ENCODE measurements at regions not wholly inside any gene's neighbourhood (a gene's known extent, or its start where the extent isn't known, plus 50 kb on each side); places are given as distances from the start of the nearest gene placed in this dataset.

GRCh38 chr1:43044572-43045361 is 86.1 kb upstream of the SLC2A1 start:
- TF ChIP-seq CTCF (IDR thresholded peaks at IDR 0.05) (no peak), POLR2AphosphoS5 (IDR thresholded peaks at IDR 0.05; ENCODE audit: low read depth, low read length) (no peak), TCF7L2 (IDR thresholded peaks at IDR 0.05; ENCODE audit: low read depth, low read length) (no peak), SIN3A (IDR thresholded peaks at IDR 0.05; ENCODE audit: borderline replicate concordance, insufficient read depth, low read depth, low read length) (no peak)
- TF ChIP-seq, protein P1, sequence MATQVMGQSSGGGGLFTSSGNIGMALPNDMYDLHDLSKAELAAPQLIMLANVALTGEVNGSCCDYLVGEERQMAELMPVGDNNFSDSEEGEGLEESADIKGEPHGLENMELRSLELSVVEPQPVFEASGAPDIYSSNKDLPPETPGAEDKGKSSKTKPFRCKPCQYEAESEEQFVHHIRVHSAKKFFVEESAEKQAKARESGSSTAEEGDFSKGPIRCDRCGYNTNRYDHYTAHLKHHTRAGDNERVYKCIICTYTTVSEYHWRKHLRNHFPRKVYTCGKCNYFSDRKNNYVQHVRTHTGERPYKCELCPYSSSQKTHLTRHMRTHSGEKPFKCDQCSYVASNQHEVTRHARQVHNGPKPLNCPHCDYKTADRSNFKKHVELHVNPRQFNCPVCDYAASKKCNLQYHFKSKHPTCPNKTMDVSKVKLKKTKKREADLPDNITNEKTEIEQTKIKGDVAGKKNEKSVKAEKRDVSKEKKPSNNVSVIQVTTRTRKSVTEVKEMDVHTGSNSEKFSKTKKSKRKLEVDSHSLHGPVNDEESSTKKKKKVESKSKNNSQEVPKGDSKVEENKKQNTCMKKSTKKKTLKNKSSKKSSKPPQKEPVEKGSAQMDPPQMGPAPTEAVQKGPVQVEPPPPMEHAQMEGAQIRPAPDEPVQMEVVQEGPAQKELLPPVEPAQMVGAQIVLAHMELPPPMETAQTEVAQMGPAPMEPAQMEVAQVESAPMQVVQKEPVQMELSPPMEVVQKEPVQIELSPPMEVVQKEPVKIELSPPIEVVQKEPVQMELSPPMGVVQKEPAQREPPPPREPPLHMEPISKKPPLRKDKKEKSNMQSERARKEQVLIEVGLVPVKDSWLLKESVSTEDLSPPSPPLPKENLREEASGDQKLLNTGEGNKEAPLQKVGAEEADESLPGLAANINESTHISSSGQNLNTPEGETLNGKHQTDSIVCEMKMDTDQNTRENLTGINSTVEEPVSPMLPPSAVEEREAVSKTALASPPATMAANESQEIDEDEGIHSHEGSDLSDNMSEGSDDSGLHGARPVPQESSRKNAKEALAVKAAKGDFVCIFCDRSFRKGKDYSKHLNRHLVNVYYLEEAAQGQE (IDR thresholded peaks at IDR 0.05; ENCODE audit: insufficient read depth in 1 of 2, low read depth in 2 of 2, low read length in 1 of 2), result no peak

All from Panc1 (cell line).